IMR-90 (cell line): ENCODE measurements at regions not wholly inside any gene's neighbourhood (a gene's known extent, or its start where the extent isn't known, plus 50 kb on each side); places are given as distances from the start of the nearest gene placed in this dataset.

Experiments used
- BHLHE40 ChIP-seq: fragments of 150-350 bp; IDR thresholded peaks from 2 replicates; pipeline ENCODE4 v1.6.1; 2016; ENCODE audit warnings: mild to moderate bottlenecking, low read depth, low read length
- CEBPB ChIP-seq: IDR thresholded peaks from 2 replicates; pipeline ENCODE4 v1.6.1; 2012; ENCODE audit warnings: low read depth, low read length, improper control_type of control experiment
- CTCF ChIP-seq: conservative IDR thresholded peaks from 2 replicates; pipeline ENCODE4 v1.5.1; 2012; ENCODE audit warnings: mild to moderate bottlenecking, low read depth, low read length, improper control_type of control experiment
- FOS ChIP-seq: fragments of 150-350 bp; IDR thresholded peaks from 2 replicates; pipeline ENCODE4 v1.6.1; 2016; ENCODE audit warnings: low read depth, low read length
- MXI1 ChIP-seq: IDR thresholded peaks from 2 replicates; pipeline ENCODE4 v1.6.1; 2012; ENCODE audit warnings: low read depth, mild to moderate bottlenecking, low read length, moderate library complexity, borderline replicate concordance
- NFE2L2 ChIP-seq: fragments of 150-350 bp; IDR thresholded peaks from 2 replicates; pipeline ENCODE4 v1.6.1; 2016; ENCODE audit warnings: low read depth, mild to moderate bottlenecking, low read length
- POLR2A ChIP-seq: IDR thresholded peaks from 2 replicates; pipeline ENCODE4 v1.6.1; 2012; ENCODE audit warnings: mild to moderate bottlenecking, low read depth, low read length
- RAD21 ChIP-seq: IDR thresholded peaks from 2 replicates; pipeline ENCODE4 v1.6.1; 2012; ENCODE audit warnings: low read length, improper control_type of control experiment
- RCOR1 ChIP-seq: IDR thresholded peaks from 2 replicates; pipeline ENCODE4 v1.6.1; 2012; ENCODE audit warnings: mild to moderate bottlenecking, low read length, improper control_type of control experiment; ENCODE audit not compliant: insufficient replicate concordance
- TF ChIP-seq, protein P1 (sequence below): fragments of 150-350 bp; IDR thresholded peaks from 2 replicates; pipeline ENCODE4 v1.6.1; 2016; ENCODE audit warnings: low read depth, mild to moderate bottlenecking, low read length, moderate library complexity, borderline replicate concordance
- TF ChIP-seq, protein P2 (sequence below): fragments of 150-350 bp; IDR thresholded peaks from 2 replicates; pipeline ENCODE4 v1.6.1; 2017; ENCODE audit warnings: mild to moderate bottlenecking, antibody characterized with exemption, low read length, low read depth

GRCh38 chr18:44502790-44503189, 177.9 kb upstream of the SETBP1 start:
- no peak for TF ChIP-seq BHLHE40
- TF ChIP-seq CEBPB = no peak
- TF ChIP-seq, protein P1, sequence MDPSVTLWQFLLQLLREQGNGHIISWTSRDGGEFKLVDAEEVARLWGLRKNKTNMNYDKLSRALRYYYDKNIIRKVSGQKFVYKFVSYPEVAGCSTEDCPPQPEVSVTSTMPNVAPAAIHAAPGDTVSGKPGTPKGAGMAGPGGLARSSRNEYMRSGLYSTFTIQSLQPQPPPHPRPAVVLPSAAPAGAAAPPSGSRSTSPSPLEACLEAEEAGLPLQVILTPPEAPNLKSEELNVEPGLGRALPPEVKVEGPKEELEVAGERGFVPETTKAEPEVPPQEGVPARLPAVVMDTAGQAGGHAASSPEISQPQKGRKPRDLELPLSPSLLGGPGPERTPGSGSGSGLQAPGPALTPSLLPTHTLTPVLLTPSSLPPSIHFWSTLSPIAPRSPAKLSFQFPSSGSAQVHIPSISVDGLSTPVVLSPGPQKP = no peak
- TF ChIP-seq RCOR1 = no peak
- no peak for TF ChIP-seq CTCF
- no peak for TF ChIP-seq FOS
- TF ChIP-seq NFE2L2 = no peak
- no peak for TF ChIP-seq MXI1
- no peak for TF ChIP-seq POLR2A
- TF ChIP-seq RAD21 = no peak
- TF ChIP-seq, protein P2, sequence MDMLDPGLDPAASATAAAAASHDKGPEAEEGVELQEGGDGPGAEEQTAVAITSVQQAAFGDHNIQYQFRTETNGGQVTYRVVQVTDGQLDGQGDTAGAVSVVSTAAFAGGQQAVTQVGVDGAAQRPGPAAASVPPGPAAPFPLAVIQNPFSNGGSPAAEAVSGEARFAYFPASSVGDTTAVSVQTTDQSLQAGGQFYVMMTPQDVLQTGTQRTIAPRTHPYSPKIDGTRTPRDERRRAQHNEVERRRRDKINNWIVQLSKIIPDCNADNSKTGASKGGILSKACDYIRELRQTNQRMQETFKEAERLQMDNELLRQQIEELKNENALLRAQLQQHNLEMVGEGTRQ = no peak
